Activated B cell treated with CpG ODN at 0.5 μM for 24 hours (primary cell): ENCODE measurements at regions not wholly inside any gene's neighbourhood (a gene's known extent, or its start where the extent isn't known, plus 50 kb on each side); places are given as distances from the start of the nearest gene placed in this dataset.

ENCODE experiments used
- ATAC-seq: fragments of 200-7000 bp; cut with Tn5 transposase; one replicate; pipeline ENCODE4 v1.10.0; 2021; ENCODE audit warnings: low read depth, mild to moderate bottlenecking, moderate library complexity
- CTCF ChIA-PET: fragments of 350-600 bp; sonication (Branson Sonifier 250); formaldehyde crosslinking; loops from one replicate; lab custom pipeline; 2021; ENCODE audit warnings: antibody characterized with exemption; lab: Charles Lee
- POLR2A ChIA-PET: fragments of 350-600 bp; sonication (Branson Sonifier 250); formaldehyde crosslinking; loops from one replicate; lab custom pipeline; 2021; ENCODE audit warnings: antibody characterized with exemption; lab: Charles Lee
- DNase-seq: peaks from one replicate; pipeline ENCODE4 v3.0.0; 2022
- H3K27ac Mint-ChIP-seq: one replicate; pipeline ENCODE4 v1.8.0; 2020; ENCODE audit warnings: mixed read lengths
- H3K27me3 Mint-ChIP-seq: one replicate; pipeline ENCODE4 v1.8.0; 2021; ENCODE audit warnings: mixed read lengths
- H3K36me3 Mint-ChIP-seq: one replicate; pipeline ENCODE4 v1.8.0; 2021; ENCODE audit warnings: low read depth, mixed read lengths
- H3K4me1 Mint-ChIP-seq: one replicate; pipeline ENCODE4 v1.8.0; 2021; ENCODE audit warnings: mixed read lengths
- H3K4me3 Mint-ChIP-seq: one replicate; pipeline ENCODE4 v1.8.0; 2020; ENCODE audit warnings: mild to moderate bottlenecking, mixed read lengths
- H3K9me3 Mint-ChIP-seq: one replicate; pipeline ENCODE4 v1.8.0; 2020; ENCODE audit warnings: mixed read lengths
- intact Hi-C: fragments of 100-400 bp; cut with micrococcal nuclease; formaldehyde crosslinking; loops from one replicate; pipeline ENCODE4 v1.15.1; 2024
- TF ChIP-seq, protein P1 (sequence below): fragments of 200-600 bp; IDR thresholded peaks from one replicate; pipeline ENCODE4 v1.8.0; 2022; ENCODE audit warnings: antibody characterized with exemption, mild to moderate bottlenecking

DNA sequence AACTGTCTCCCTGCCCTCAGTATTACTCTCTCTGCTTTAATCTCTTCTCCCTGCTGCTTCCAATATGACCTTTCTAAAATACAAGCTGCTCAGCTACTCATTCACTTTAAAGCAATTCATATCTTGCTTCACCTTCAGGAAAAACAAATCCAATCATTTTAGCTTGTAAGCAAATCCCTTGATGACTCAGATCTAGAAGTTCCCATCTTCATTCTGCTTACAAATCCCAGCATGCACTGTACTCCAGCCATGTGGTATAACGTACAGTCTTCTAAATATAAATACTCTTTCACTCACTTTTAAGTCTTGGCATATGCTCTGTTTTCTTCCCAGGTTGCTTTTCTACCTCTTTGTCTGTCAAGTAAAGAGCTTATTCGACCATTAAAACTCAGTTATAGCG is 1009.1 kb upstream of the SEMA6D start:
- intact Hi-C loops: no loop called here
- Mint-ChIP-seq H3K4me3 (no peak overlapping the region), H3K9me3 (peaks cover 9% of the 10 kb centered on the region), H3K4me1 (no peaks in the 10 kb centered on the region), H3K27me3 (no peaks in the 10 kb centered on the region), H3K27ac (no peak overlapping the region), H3K36me3 (no peaks in the 10 kb centered on the region)
- POLR2A ChIA-PET: no interaction called here
- ATAC-seq: no peak
- DNase-seq: no peak
- CTCF ChIA-PET: no interaction called here
- TF ChIP-seq, protein P1, sequence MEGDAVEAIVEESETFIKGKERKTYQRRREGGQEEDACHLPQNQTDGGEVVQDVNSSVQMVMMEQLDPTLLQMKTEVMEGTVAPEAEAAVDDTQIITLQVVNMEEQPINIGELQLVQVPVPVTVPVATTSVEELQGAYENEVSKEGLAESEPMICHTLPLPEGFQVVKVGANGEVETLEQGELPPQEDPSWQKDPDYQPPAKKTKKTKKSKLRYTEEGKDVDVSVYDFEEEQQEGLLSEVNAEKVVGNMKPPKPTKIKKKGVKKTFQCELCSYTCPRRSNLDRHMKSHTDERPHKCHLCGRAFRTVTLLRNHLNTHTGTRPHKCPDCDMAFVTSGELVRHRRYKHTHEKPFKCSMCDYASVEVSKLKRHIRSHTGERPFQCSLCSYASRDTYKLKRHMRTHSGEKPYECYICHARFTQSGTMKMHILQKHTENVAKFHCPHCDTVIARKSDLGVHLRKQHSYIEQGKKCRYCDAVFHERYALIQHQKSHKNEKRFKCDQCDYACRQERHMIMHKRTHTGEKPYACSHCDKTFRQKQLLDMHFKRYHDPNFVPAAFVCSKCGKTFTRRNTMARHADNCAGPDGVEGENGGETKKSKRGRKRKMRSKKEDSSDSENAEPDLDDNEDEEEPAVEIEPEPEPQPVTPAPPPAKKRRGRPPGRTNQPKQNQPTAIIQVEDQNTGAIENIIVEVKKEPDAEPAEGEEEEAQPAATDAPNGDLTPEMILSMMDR: no peak

DNA sequence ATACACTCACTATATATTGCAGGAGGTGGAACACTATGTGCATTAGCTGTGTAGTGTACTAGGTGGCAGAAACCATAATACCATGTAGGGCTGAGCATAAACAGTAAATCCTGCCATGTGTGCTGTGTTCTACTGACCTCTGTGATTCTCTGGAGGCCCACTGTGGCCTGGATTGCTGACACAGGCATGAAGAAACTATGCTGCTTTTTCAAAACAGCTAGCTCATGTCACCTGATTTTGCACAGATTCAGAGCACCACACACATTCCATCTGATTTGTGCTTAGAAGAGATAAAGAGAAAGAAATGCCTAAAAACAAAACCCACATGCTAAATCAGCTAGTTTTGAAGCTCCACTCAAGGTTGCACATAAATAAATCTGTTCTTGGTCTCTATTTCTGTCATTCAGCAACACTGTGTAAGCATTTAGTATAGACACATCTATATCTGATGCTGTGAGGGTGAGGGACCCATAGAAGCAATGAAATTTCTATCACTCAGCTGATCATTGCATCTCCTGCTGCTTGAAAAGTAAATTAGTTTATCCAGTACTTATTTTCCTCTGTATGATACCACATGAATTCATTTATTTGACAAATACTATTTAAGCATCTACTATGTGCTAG is 1007.7 kb upstream of the SEMA6D start:
- TF ChIP-seq, protein P1: no peak
- DNase-seq (no peak), ATAC-seq (no peak)
- ChIA-PET POLR2A (no interaction called here), CTCF (no interaction called here)
- intact Hi-C loops: no loop called here
- Mint-ChIP-seq H3K4me3 (no peak overlapping the region), H3K27ac (no peak overlapping the region), H3K36me3 (no peaks in the 10 kb centered on the region), H3K27me3 (no peaks in the 10 kb centered on the region), H3K9me3 (peaks cover 11% of the 10 kb centered on the region), H3K4me1 (no peaks in the 10 kb centered on the region)

DNA sequence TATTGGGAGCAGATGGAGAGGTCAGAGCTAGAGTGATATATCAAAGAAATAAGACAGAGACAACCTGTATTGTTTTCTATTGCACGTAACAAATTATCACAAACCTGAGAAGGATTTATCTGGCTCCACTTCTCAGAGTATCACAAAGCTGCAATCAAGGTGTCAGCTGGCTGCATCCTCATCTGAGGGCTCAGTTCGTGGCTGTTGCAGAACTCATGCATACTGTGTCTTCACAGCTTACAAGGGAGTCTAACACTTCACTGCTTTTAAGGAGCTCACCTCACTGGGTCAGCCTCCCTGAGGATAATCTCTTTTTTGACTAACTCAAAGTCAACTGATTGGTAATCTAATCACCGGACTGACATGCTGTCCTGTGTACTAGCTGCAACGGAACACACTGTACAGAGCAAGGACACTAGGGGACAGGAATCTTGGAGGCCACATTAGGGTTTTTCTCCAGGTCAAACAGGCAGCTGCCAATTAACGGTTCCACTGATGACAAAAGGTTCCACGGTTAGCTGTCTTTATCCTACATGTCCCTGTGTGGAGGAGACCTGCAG is 1006.8 kb upstream of the SEMA6D start:
- Mint-ChIP-seq H3K4me1 (no peaks in the 10 kb centered on the region), H3K4me3 (no peak overlapping the region), H3K27ac (no peak overlapping the region), H3K36me3 (no peaks in the 10 kb centered on the region), H3K9me3 (peaks cover 7% of the 10 kb centered on the region), H3K27me3 (no peaks in the 10 kb centered on the region)
- DNase-seq (no peak), ATAC-seq (no peak)
- CTCF ChIA-PET: no interaction called here
- TF ChIP-seq, protein P1: no peak
- POLR2A ChIA-PET: no interaction called here
- intact Hi-C loops: no loop called here

DNA sequence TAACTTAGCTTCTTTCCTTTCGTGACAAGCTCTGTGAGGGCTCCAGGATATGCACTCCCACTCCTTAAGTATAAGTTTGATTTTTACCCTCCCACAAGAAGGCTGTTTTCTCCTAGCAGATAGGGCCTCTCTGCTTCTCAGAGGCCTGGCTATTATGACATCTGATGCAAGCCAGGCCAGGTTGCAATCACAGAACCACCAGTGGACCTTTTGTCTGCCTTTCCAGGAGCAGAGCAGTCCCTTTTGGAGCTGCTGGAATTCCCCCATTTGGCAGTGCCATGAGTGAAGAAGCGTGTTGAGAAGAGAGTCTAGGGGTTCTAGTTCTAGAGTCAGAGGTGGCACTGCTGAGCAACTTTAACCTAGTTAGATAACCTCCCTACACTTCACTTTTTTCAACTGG is 1004.3 kb upstream of the SEMA6D start:
- Mint-ChIP-seq H3K36me3 (no peaks in the 10 kb centered on the region), H3K9me3 (peaks cover 4% of the 10 kb centered on the region), H3K4me3 (no peak overlapping the region), H3K27ac (no peak overlapping the region), H3K4me1 (no peaks in the 10 kb centered on the region), H3K27me3 (no peaks in the 10 kb centered on the region)
- TF ChIP-seq, protein P1: no peak
- no peak for DNase-seq
- ATAC-seq: no peak
- CTCF ChIA-PET: no interaction called here
- POLR2A ChIA-PET: no interaction called here
- intact Hi-C loops: no loop called here

DNA sequence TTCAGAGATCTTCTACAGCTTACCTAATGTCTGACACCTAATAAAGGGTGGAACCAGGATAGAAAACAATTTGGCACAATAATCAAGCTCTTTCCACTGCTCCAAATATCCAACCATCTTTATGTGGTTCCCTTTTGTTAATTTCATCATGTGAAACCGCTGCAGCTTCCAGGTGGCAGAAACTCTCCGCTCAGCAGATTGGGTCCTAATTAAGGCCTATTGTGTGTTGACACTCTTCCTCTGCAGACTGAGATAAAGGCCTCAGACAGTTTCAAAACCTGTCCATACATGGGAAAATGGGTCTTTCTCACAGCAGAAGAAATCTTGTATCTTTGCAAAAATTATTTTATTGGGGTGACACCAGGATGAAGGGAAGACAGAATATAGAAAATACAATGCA is 1002.4 kb upstream of the SEMA6D start:
- Mint-ChIP-seq H3K9me3 (peaks cover 2% of the 10 kb centered on the region), H3K27ac (no peak overlapping the region), H3K4me1 (no peaks in the 10 kb centered on the region), H3K4me3 (no peak overlapping the region), H3K36me3 (no peaks in the 10 kb centered on the region), H3K27me3 (no peaks in the 10 kb centered on the region)
- intact Hi-C loops: no loop called here
- CTCF ChIA-PET: no interaction called here
- ATAC-seq: no peak
- POLR2A ChIA-PET: no interaction called here
- TF ChIP-seq, protein P1: no peak
- no peak for DNase-seq
